ENCODE measurements at regions not wholly inside any gene's neighbourhood (a gene's known extent, or its start where the extent isn't known, plus 50 kb on each side); places are given as distances from the start of the nearest gene placed in this dataset.

- Mint-ChIP-seq H3K27ac (no peak overlapping the region), H3K4me3 (no peak overlapping the region), H3K4me1 (no peaks in the 10 kb centered on the region), H3K27me3 (no peaks in the 10 kb centered on the region), H3K36me3 (ENCODE audit: low read depth) (no peaks in the 10 kb centered on the region), H3K9me3 (peaks cover 13% of the 10 kb centered on the region)
- no peak for DNase-seq
- CTCF ChIA-PET: no interaction called here
- POLR2A ChIA-PET: no interaction called here
These were observed 176.8 kb upstream of the SUCLG2 start for GRCh38 chr3:67831262-67831661.

GRCh38 chr3:67828486-67829010 is 174.1 kb upstream of the SUCLG2 start:
- ChIA-PET POLR2A (no interaction called here), CTCF (no interaction called here)
- no peaks in the 10 kb centered on the region for H3K4me1 Mint-ChIP-seq
- no peaks in the 10 kb centered on the region for H3K36me3 Mint-ChIP-seq (ENCODE audit: low read depth)
- H3K9me3 Mint-ChIP-seq: peaks cover 8% of the 10 kb centered on the region
- no peak for DNase-seq
- no peak overlapping the region for H3K27ac Mint-ChIP-seq
- H3K27me3 Mint-ChIP-seq: no peaks in the 10 kb centered on the region
- no peak overlapping the region for H3K4me3 Mint-ChIP-seq

GRCh38 chr3:67821135-67821534 is 166.7 kb upstream of the SUCLG2 start:
- DNase-seq: no peak
- POLR2A ChIA-PET: no interaction called here
- CTCF ChIA-PET: no interaction called here
- peaks cover 2% of the 10 kb centered on the region for H3K9me3 Mint-ChIP-seq
- no peaks in the 10 kb centered on the region for H3K4me1 Mint-ChIP-seq
- no peaks in the 10 kb centered on the region for H3K27me3 Mint-ChIP-seq
- peak overlapping the region; percentile 1 for H3K27ac Mint-ChIP-seq
- no peak overlapping the region for H3K4me3 Mint-ChIP-seq
- H3K36me3 Mint-ChIP-seq (ENCODE audit: low read depth): no peaks in the 10 kb centered on the region

GRCh38 chr3:67819447-67819846 is 165.0 kb upstream of the SUCLG2 start:
- H3K36me3 Mint-ChIP-seq (ENCODE audit: low read depth): no peaks in the 10 kb centered on the region
- H3K4me3 Mint-ChIP-seq: no peak overlapping the region
- peaks cover 2% of the 10 kb centered on the region for H3K9me3 Mint-ChIP-seq
- DNase-seq: no peak
- ChIA-PET CTCF (no interaction called here), POLR2A (interaction anchor here (0.6 kb wide), 1 partner anchor 351 kb away, joined by 3 read pairs; no protein-coding TSS in a partner anchor)
- H3K4me1 Mint-ChIP-seq: no peaks in the 10 kb centered on the region
- H3K27me3 Mint-ChIP-seq: no peaks in the 10 kb centered on the region
- H3K27ac Mint-ChIP-seq: no peak overlapping the region

GRCh38 chr3:67809370-67809935 is 155.0 kb upstream of the SUCLG2 start:
- POLR2A ChIA-PET: no interaction called here
- Mint-ChIP-seq H3K27ac (no peak overlapping the region), H3K4me1 (no peaks in the 10 kb centered on the region), H3K36me3 (ENCODE audit: low read depth) (no peaks in the 10 kb centered on the region), H3K9me3 (no peaks in the 10 kb centered on the region), H3K4me3 (no peak overlapping the region), H3K27me3 (no peaks in the 10 kb centered on the region)
- DNase-seq: no peak
- CTCF ChIA-PET: no interaction called here

GRCh38 chr3:67808906-67809305 is 154.5 kb upstream of the SUCLG2 start:
- peaks cover 2% of the 10 kb centered on the region for H3K9me3 Mint-ChIP-seq
- CTCF ChIA-PET: no interaction called here
- POLR2A ChIA-PET: no interaction called here

GRCh38 chr3:67804578-67804977 is 150.2 kb upstream of the SUCLG2 start:
- DNase-seq: no peak
- Mint-ChIP-seq H3K4me3 (no peak overlapping the region), H3K27ac (no peak overlapping the region), H3K4me1 (no peaks in the 10 kb centered on the region), H3K9me3 (peaks cover 17% of the 10 kb centered on the region), H3K27me3 (no peaks in the 10 kb centered on the region), H3K36me3 (ENCODE audit: low read depth) (peaks cover 2% of the 10 kb centered on the region)
- POLR2A ChIA-PET: no interaction called here
- CTCF ChIA-PET: no interaction called here

More at GRCh38 chr3:67808906-67809305, 154.5 kb upstream of the SUCLG2 start:
- no peaks in the 10 kb centered on the region for H3K36me3 Mint-ChIP-seq (ENCODE audit: low read depth)
- no peak overlapping the region for H3K4me3 Mint-ChIP-seq
- H3K4me1 Mint-ChIP-seq: no peaks in the 10 kb centered on the region
- no peak overlapping the region for H3K27ac Mint-ChIP-seq
- H3K27me3 Mint-ChIP-seq: no peaks in the 10 kb centered on the region
- no peak for DNase-seq

GRCh38 chr3:67804089-67804488 is 149.7 kb upstream of the SUCLG2 start:
- H3K9me3 Mint-ChIP-seq: peaks cover 17% of the 10 kb centered on the region
- DNase-seq: no peak
- no peaks in the 10 kb centered on the region for H3K4me1 Mint-ChIP-seq
- H3K36me3 Mint-ChIP-seq (ENCODE audit: low read depth): peaks cover 2% of the 10 kb centered on the region
- no peaks in the 10 kb centered on the region for H3K27me3 Mint-ChIP-seq
- H3K27ac Mint-ChIP-seq: no peak overlapping the region
- ChIA-PET CTCF (no interaction called here), POLR2A (no interaction called here)
- H3K4me3 Mint-ChIP-seq: no peak overlapping the region

- H3K27ac Mint-ChIP-seq: no peak overlapping the region
- H3K27me3 Mint-ChIP-seq: no peaks in the 10 kb centered on the region
These were observed 144.0 kb upstream of the SUCLG2 start for GRCh38 chr3:67798412-67798811.

GRCh38 chr3:67791620-67792019 is 137.2 kb upstream of the SUCLG2 start:
- Mint-ChIP-seq H3K36me3 (ENCODE audit: low read depth) (peaks cover 1% of the 10 kb centered on the region), H3K27ac (no peak overlapping the region), H3K4me1 (peaks cover 13% of the 10 kb centered on the region), H3K4me3 (no peak overlapping the region), H3K9me3 (peaks cover 4% of the 10 kb centered on the region), H3K27me3 (no peaks in the 10 kb centered on the region)
- ChIA-PET CTCF (no interaction called here), POLR2A (no interaction called here)
- no peak for DNase-seq

More at GRCh38 chr3:67798412-67798811, 144.0 kb upstream of the SUCLG2 start:
- Mint-ChIP-seq H3K36me3 (ENCODE audit: low read depth) (peaks cover 2% of the 10 kb centered on the region), H3K9me3 (peaks cover 10% of the 10 kb centered on the region), H3K4me1 (no peaks in the 10 kb centered on the region), H3K4me3 (no peak overlapping the region)
- ChIA-PET POLR2A (no interaction called here), CTCF (no interaction called here)
- DNase-seq: no peak

GRCh38 chr3:67790043-67790442 is 135.6 kb upstream of the SUCLG2 start:
- Mint-ChIP-seq H3K36me3 (ENCODE audit: low read depth) (peaks cover 3% of the 10 kb centered on the region), H3K4me3 (no peak overlapping the region), H3K4me1 (peaks cover 13% of the 10 kb centered on the region), H3K27me3 (no peaks in the 10 kb centered on the region), H3K9me3 (peaks cover 17% of the 10 kb centered on the region), H3K27ac (peak overlapping the region; percentile 4)
- DNase-seq: peak; percentile 63
- POLR2A ChIA-PET: no interaction called here
- CTCF ChIA-PET: interaction anchor here (1.0 to 2.2 kb wide), 3 partner anchors 18 to 676 kb away, joined by 3 to 5 read pairs (median 3); no protein-coding TSS in a partner anchor

- Mint-ChIP-seq H3K4me3 (no peak overlapping the region), H3K27ac (no peak overlapping the region), H3K27me3 (no peaks in the 10 kb centered on the region), H3K9me3 (peaks cover 26% of the 10 kb centered on the region), H3K4me1 (peaks cover 17% of the 10 kb centered on the region), H3K36me3 (ENCODE audit: low read depth) (peaks cover 3% of the 10 kb centered on the region)
- POLR2A ChIA-PET: no interaction called here
- no peak for DNase-seq
- CTCF ChIA-PET: no interaction called here
These were observed 134.0 kb upstream of the SUCLG2 start for GRCh38 chr3:67788396-67788795.

GRCh38 chr3:67783281-67784250 is 129.2 kb upstream of the SUCLG2 start:
- no peak overlapping the region for H3K27ac Mint-ChIP-seq
- H3K4me1 Mint-ChIP-seq: peaks cover 4% of the 10 kb centered on the region
- no peak overlapping the region for H3K4me3 Mint-ChIP-seq
- ChIA-PET POLR2A (no interaction called here), CTCF (no interaction called here)
- H3K9me3 Mint-ChIP-seq: peaks cover 28% of the 10 kb centered on the region
- H3K27me3 Mint-ChIP-seq: no peaks in the 10 kb centered on the region
- peaks cover 3% of the 10 kb centered on the region for H3K36me3 Mint-ChIP-seq (ENCODE audit: low read depth)
- DNase-seq: no peak

All from activated CD4-positive, alpha-beta T cell treated with anti-CD3 and anti-CD28 coated beads, Interleukin-2, amount 10 ng/mL, durations not matched to agents 7 days and 5 days (primary cell).